ENCODE measurements at regions not wholly inside any gene's neighbourhood (a gene's known extent, or its start where the extent isn't known, plus 50 kb on each side); places are given as distances from the start of the nearest gene placed in this dataset.

DNA sequence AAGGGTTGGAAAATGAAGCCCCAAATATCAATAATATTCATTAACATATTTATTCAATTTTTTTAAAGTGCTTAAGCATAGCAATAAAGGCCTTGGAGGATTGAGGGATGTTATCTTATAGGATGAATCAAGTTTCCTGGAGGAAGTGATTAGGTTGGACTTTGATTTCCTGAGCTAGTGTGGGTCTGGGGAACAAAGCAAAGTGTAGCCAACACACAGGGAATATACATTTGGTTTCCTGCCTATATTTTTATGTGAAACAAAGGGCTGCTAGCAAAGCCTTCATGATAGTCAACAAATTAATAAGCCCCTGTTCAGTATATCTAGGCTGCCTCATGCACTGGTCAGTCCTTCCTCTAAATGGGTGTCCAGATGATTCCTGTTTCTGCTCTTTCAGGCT, 261.1 kb upstream of the IL12A start:
- Histone ChIP-seq H3K9ac (no peak overlapping the region), H3K27me3 (ENCODE audit: insufficient read depth) (no peaks in the 10 kb centered on the region), H3K4me2 (no peak overlapping the region), H3K4me1 (ENCODE audit: control insufficient read depth in 1 of 2, insufficient read depth in 2 of 2, low read depth in 1 of 2, low read length in 1 of 2) (peaks cover 4 to 12% of the 10 kb centered on the region in 2 experiments; a peak in 3 of 4 replicates), H3K4me3 (ENCODE audit: low read depth in 2 of 2, low read length in 1 of 2) (no peak overlapping the region), H3K27ac (ENCODE audit: low read depth in 2 of 2, low read length in 1 of 2) (no peak overlapping the region), H3K79me2 (ENCODE audit: insufficient read depth) (no peaks in the 10 kb centered on the region), H3F3A (replicated peaks; ENCODE audit: insufficient read depth) (peaks cover 12% of the 10 kb centered on the region), H2AFZ (ENCODE audit: low read depth) (no peak overlapping the region; the same call in 1 of the 2 replicates), H3K9me3 (no peaks in the 10 kb centered on the region), H3K9me2 (no peaks in the 10 kb centered on the region), H3K36me3 (replicated peaks in 1 of 2; ENCODE audit: control insufficient read depth in 1 of 2, insufficient read depth in 2 of 2, low read length in 1 of 2) (no peaks in the 10 kb centered on the region), H4K20me1 (ENCODE audit: insufficient read depth) (no peaks in the 10 kb centered on the region)
- TF ChIP-seq, protein P1, sequence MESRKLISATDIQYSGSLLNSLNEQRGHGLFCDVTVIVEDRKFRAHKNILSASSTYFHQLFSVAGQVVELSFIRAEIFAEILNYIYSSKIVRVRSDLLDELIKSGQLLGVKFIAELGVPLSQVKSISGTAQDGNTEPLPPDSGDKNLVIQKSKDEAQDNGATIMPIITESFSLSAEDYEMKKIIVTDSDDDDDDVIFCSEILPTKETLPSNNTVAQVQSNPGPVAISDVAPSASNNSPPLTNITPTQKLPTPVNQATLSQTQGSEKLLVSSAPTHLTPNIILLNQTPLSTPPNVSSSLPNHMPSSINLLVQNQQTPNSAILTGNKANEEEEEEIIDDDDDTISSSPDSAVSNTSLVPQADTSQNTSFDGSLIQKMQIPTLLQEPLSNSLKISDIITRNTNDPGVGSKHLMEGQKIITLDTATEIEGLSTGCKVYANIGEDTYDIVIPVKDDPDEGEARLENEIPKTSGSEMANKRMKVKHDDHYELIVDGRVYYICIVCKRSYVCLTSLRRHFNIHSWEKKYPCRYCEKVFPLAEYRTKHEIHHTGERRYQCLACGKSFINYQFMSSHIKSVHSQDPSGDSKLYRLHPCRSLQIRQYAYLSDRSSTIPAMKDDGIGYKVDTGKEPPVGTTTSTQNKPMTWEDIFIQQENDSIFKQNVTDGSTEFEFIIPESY (IDR thresholded peaks at IDR 0.05; ENCODE audit: borderline replicate concordance, low read depth), result no peak
- TF ChIP-seq GABPA (IDR thresholded peaks at IDR 0.05; ENCODE audit: low read depth) (no peak), RCOR1 (IDR thresholded peaks at IDR 0.05; ENCODE audit: low read length) (no peak), POLR2AphosphoS5 (IDR thresholded peaks at IDR 0.05; ENCODE audit: low read depth, low read length) (no peak), FOXJ3 (CRISPR knock-in tag; IDR thresholded peaks at IDR 0.05) (no peak), SMC3 (IDR thresholded peaks at IDR 0.05; ENCODE audit: low read depth, low read length) (no peak), JUND (IDR thresholded peaks at IDR 0.05) (no peak), EP300 (IDR thresholded peaks at IDR 0.05; ENCODE audit: borderline replicate concordance in 1 of 2, low read depth in 1 of 2, low read length in 1 of 2) (no peak), FOSL2 (IDR thresholded peaks at IDR 0.05; ENCODE audit: borderline replicate concordance, low read depth) (no peak), GATA2 (CRISPR knock-in tag; IDR thresholded peaks at IDR 0.05) (no peak), SIN3A (IDR thresholded peaks at IDR 0.05; ENCODE audit: borderline replicate concordance, low read depth, low read length) (no peak), MXI1 (IDR thresholded peaks at IDR 0.05; ENCODE audit: low read depth, low read length) (no peak), EZH2phosphoT487 (IDR thresholded peaks at IDR 0.05; ENCODE audit: borderline replicate concordance, low read depth) (no peak), FOXM1 (IDR thresholded peaks at IDR 0.05; ENCODE audit: low read depth) (no peak), RXRA (IDR thresholded peaks at IDR 0.05; ENCODE audit: borderline replicate concordance, low read depth) (no peak), MEF2A (IDR thresholded peaks at IDR 0.05; ENCODE audit: borderline replicate concordance, low read depth) (no peak)
- TF ChIP-seq, protein P2, sequence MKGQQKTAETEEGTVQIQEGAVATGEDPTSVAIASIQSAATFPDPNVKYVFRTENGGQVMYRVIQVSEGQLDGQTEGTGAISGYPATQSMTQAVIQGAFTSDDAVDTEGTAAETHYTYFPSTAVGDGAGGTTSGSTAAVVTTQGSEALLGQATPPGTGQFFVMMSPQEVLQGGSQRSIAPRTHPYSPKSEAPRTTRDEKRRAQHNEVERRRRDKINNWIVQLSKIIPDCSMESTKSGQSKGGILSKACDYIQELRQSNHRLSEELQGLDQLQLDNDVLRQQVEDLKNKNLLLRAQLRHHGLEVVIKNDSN (IDR thresholded peaks at IDR 0.05; ENCODE audit: borderline replicate concordance, low read depth), result no peak
- TF ChIP-seq, protein P3, sequence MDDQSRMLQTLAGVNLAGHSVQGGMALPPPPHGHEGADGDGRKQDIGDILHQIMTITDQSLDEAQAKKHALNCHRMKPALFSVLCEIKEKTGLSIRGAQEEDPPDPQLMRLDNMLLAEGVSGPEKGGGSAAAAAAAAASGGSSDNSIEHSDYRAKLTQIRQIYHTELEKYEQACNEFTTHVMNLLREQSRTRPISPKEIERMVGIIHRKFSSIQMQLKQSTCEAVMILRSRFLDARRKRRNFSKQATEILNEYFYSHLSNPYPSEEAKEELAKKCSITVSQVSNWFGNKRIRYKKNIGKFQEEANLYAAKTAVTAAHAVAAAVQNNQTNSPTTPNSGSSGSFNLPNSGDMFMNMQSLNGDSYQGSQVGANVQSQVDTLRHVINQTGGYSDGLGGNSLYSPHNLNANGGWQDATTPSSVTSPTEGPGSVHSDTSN (IDR thresholded peaks at IDR 0.05), result no peak
- TF ChIP-seq, protein P4, sequence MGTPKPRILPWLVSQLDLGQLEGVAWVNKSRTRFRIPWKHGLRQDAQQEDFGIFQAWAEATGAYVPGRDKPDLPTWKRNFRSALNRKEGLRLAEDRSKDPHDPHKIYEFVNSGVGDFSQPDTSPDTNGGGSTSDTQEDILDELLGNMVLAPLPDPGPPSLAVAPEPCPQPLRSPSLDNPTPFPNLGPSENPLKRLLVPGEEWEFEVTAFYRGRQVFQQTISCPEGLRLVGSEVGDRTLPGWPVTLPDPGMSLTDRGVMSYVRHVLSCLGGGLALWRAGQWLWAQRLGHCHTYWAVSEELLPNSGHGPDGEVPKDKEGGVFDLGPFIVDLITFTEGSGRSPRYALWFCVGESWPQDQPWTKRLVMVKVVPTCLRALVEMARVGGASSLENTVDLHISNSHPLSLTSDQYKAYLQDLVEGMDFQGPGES (IDR thresholded peaks at IDR 0.05; ENCODE audit: low read depth, low read length), result no peak
- TF ChIP-seq, protein P5, sequence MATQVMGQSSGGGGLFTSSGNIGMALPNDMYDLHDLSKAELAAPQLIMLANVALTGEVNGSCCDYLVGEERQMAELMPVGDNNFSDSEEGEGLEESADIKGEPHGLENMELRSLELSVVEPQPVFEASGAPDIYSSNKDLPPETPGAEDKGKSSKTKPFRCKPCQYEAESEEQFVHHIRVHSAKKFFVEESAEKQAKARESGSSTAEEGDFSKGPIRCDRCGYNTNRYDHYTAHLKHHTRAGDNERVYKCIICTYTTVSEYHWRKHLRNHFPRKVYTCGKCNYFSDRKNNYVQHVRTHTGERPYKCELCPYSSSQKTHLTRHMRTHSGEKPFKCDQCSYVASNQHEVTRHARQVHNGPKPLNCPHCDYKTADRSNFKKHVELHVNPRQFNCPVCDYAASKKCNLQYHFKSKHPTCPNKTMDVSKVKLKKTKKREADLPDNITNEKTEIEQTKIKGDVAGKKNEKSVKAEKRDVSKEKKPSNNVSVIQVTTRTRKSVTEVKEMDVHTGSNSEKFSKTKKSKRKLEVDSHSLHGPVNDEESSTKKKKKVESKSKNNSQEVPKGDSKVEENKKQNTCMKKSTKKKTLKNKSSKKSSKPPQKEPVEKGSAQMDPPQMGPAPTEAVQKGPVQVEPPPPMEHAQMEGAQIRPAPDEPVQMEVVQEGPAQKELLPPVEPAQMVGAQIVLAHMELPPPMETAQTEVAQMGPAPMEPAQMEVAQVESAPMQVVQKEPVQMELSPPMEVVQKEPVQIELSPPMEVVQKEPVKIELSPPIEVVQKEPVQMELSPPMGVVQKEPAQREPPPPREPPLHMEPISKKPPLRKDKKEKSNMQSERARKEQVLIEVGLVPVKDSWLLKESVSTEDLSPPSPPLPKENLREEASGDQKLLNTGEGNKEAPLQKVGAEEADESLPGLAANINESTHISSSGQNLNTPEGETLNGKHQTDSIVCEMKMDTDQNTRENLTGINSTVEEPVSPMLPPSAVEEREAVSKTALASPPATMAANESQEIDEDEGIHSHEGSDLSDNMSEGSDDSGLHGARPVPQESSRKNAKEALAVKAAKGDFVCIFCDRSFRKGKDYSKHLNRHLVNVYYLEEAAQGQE (IDR thresholded peaks at IDR 0.05; ENCODE audit: low read depth, low read length), result no peak
- no peak for DNase-seq
- ChIA-PET POLR2A (no interaction called here), CTCF (no interaction called here)
